Thyroid gland (tissue), 4 donors: ENCODE measurements at regions not wholly inside any gene's neighbourhood (a gene's known extent, or its start where the extent isn't known, plus 50 kb on each side); places are given as distances from the start of the nearest gene placed in this dataset.

Experiments used
- DNase-seq, 2 donors: peaks; one replicate each; pipeline ENCODE4 v3.0.0-alpha.2; 2019
- H3K27ac ChIP-seq, 3 donors: fragments of 200-600 bp; sonication (generic); 1 replicate in 2 of 3; 2 replicates in 1 of 3; pipeline ENCODE4 v1.5.1; 2016 to 2019; ENCODE audit warnings: mild to moderate bottlenecking in 1 of 3, moderate library complexity in 1 of 3
- H3K27me3 ChIP-seq: fragments of 200-600 bp; sonication (generic); one replicate; pipeline ENCODE4 v1.5.1; 2019
- H3K36me3 ChIP-seq, 2 donors: fragments of 200-600 bp; sonication (generic); one replicate each; pipeline ENCODE4 v1.5.1; 2016 to 2019
- H3K4me1 ChIP-seq, 2 donors: fragments of 200-600 bp; sonication (generic); one replicate each; pipeline ENCODE4 v1.5.1; 2017 to 2019
- H3K4me3 ChIP-seq, 3 donors: fragments of 200-600 bp; sonication (generic); replicated peaks in 1 of 3; 1 replicate in 2 of 3; 2 replicates in 1 of 3; pipeline ENCODE4 v1.5.1; 2016; ENCODE audit warnings: mild to moderate bottlenecking in 1 of 3
- H3K9me3 ChIP-seq: fragments of 200-600 bp; sonication (generic); one replicate; pipeline ENCODE4 v1.5.1; 2017
- POLR2A ChIP-seq, 2 donors: fragments of 450-650 bp; IDR thresholded peaks; one replicate each; pipeline ENCODE4 v1.6.1; 2017; ENCODE audit warnings: antibody characterized with exemption in 2 of 2, mild to moderate bottlenecking in 2 of 2, moderate library complexity in 1 of 2
- WGBS, 2 donors: methylation state at CpG; one replicate each; pipeline ENCODE4 v1.1.5; 2017; 5-methylcytosine and 5-hydroxymethylcytosine counted together
- intact Hi-C: fragments of 100-400 bp; cut with DNase I; formaldehyde crosslinking; loops from one replicate; pipeline ENCODE4 v1.15.1; 2023
- TF ChIP-seq, protein P1 (sequence below), 6 experiments: fragments of 200-600 bp in 3 of 6; fragments of 450-650 bp in 3 of 6; sonication (generic) in 3 of 6; IDR thresholded peaks; one replicate each; pipeline ENCODE4 v1.5.1; 2016 to 2019; ENCODE audit warnings: antibody characterized with exemption in 6 of 6, mild to moderate bottlenecking in 2 of 6, inconsistent platforms in 1 of 6, moderate library complexity in 1 of 6

- Histone ChIP-seq H3K27me3 (no peaks in the 10 kb centered on the region), H3K4me1 (no peaks in the 10 kb centered on the region), H3K36me3 (no peaks in the 10 kb centered on the region), H3K4me3 (no peak overlapping the region), H3K27ac (no peak overlapping the region), H3K9me3 (no peaks in the 10 kb centered on the region)
- intact Hi-C loops: no loop called here
- no peak for DNase-seq
- TF ChIP-seq, protein P1, sequence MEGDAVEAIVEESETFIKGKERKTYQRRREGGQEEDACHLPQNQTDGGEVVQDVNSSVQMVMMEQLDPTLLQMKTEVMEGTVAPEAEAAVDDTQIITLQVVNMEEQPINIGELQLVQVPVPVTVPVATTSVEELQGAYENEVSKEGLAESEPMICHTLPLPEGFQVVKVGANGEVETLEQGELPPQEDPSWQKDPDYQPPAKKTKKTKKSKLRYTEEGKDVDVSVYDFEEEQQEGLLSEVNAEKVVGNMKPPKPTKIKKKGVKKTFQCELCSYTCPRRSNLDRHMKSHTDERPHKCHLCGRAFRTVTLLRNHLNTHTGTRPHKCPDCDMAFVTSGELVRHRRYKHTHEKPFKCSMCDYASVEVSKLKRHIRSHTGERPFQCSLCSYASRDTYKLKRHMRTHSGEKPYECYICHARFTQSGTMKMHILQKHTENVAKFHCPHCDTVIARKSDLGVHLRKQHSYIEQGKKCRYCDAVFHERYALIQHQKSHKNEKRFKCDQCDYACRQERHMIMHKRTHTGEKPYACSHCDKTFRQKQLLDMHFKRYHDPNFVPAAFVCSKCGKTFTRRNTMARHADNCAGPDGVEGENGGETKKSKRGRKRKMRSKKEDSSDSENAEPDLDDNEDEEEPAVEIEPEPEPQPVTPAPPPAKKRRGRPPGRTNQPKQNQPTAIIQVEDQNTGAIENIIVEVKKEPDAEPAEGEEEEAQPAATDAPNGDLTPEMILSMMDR (IDR thresholded peaks at IDR 0.05): no peak
- no peak for TF ChIP-seq POLR2A (IDR thresholded peaks at IDR 0.05)
- WGBS, 2 donors: 93 to 97% methylated on average over 1 of the region's 1 CpG
Observed at GRCh38 chr6:138605958-138606357, 106.7 kb upstream of the NHSL1 start.

DNA sequence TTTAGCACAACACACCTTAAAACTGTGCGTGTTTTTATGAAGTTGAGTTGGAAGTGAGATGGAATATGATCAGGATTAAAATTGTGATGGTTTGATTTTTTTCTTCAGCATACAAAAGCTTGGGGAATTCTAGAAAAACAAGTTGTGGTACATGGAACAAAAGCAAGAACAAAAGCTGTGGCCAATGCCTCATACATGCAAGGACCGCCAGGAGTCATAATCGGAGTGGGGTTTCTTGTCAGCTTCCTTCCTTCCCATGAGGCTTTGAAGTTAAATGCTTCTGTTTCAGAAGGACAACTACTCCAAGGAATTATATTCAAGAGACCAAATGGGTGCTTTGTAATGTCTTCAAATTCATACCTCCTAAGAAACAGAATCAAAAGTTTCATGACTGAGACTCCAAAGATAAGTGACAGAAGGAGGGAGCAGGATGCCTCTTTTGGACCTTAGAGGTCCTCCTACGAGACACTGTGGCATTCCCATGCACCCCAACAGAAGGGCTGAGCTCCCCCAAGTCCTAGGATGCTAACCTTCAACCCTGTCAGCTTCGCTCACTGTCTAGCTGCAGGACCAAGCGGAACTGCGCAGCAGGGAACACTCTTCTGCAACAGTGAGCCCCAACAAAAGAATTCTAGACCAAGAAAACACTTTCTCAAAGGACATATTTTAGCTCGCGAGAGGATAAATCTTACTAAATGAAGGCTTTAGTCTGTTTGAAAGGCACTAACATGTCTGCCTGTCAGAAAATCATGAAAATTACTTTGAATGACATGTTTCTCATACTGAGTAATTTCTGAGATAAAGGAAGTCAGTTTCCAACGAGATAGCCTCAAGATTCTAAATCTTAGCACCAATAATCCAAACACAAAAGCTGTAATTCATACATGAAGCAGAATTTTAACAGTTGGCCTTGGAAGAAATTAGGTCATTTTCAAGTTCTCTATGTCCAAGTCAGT is 108.5 kb upstream of the NHSL1 start:
- Histone ChIP-seq H3K4me1 (no peaks in the 10 kb centered on the region), H3K27ac (no peak overlapping the region), H3K4me3 (no peak overlapping the region), H3K27me3 (no peaks in the 10 kb centered on the region), H3K9me3 (no peaks in the 10 kb centered on the region), H3K36me3 (no peaks in the 10 kb centered on the region)
- TF ChIP-seq, protein P1 (IDR thresholded peaks at IDR 0.05): no peak
- no peak for TF ChIP-seq POLR2A (IDR thresholded peaks at IDR 0.05)
- no peak for DNase-seq
- WGBS, 2 donors: 78 to 89% methylated on average over 10 of the region's 10 CpGs
- intact Hi-C loops: no loop called here

- DNase-seq: no peak
- H3K9me3 ChIP-seq: no peaks in the 10 kb centered on the region
- WGBS, 2 donors: 97 to 98% methylated on average over 1 of the region's 1 CpG
- intact Hi-C loops: no loop called here
- TF ChIP-seq, protein P1 (IDR thresholded peaks at IDR 0.05): no peak
- TF ChIP-seq POLR2A (IDR thresholded peaks at IDR 0.05): no peak
- no peaks in the 10 kb centered on the region for H3K36me3 ChIP-seq
- no peak overlapping the region for H3K4me3 ChIP-seq
- H3K4me1 ChIP-seq: no peaks in the 10 kb centered on the region
- H3K27ac ChIP-seq: no peak overlapping the region
- H3K27me3 ChIP-seq: no peaks in the 10 kb centered on the region
Observed at GRCh38 chr6:138608896-138609295, 109.6 kb upstream of the NHSL1 start.

DNA sequence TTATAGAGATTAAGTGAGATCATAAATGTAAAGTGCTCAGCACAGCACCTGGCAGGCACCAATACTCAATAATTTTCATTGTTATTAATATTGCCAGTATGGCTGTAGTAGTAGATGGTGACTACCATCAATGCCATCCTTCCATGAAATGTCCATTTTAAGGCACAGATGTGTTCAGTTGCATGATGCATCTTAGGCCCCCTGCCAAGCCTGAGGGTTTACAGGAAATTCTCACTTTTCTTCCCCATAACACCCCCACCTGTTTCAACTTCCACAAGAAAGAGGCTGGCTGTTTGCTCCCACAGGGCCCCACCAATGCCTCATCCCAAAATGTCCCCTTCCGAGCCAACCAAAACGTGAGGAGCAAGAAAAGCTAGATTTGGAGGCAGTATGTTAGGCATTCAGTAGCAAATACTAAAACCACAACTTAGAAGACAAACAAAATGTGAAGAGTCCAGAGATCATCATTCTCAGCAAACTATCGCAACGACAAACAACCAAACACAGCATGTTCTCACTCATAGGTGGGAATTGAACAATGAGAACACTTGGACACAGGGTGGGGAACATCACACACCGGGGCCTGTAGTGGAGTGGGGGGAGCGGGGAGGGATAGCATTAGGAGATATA is 110.6 kb upstream of the NHSL1 start:
- Histone ChIP-seq H3K4me3 (no peak overlapping the region), H3K4me1 (no peaks in the 10 kb centered on the region), H3K27me3 (no peaks in the 10 kb centered on the region), H3K27ac (no peak overlapping the region), H3K9me3 (no peaks in the 10 kb centered on the region), H3K36me3 (no peaks in the 10 kb centered on the region)
- intact Hi-C loops: no loop called here
- WGBS, 2 donors: 94 to 97% methylated on average over 6 of the region's 6 CpGs
- DNase-seq: no peak
- TF ChIP-seq, protein P1 (IDR thresholded peaks at IDR 0.05): no peak
- TF ChIP-seq POLR2A (IDR thresholded peaks at IDR 0.05): no peak

DNA sequence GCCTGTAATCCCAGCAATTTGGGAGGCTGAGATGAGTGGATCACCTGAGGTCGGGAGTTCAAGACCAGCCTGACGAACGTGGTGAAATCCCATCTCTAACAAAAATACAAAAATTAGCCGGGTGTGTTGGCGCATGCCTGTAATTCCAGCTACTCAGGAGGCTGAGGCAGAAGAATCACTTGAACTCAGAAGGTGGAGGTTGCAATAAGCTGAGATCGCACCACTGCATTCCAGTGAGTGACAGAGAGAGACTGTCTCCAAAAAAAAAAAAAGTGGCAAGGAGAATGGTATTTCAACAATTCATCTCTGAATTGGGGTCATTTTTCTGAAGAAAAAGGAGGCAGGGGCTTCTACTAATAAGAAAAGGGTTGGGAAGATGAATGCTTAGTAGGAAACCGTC is 111.5 kb upstream of the NHSL1 start:
- 68% methylated on average over 7 of the region's 7 CpGs for WGBS, 2 donors
- Histone ChIP-seq H3K27ac (no peak overlapping the region), H3K4me1 (no peaks in the 10 kb centered on the region), H3K4me3 (no peak overlapping the region), H3K27me3 (no peaks in the 10 kb centered on the region), H3K9me3 (no peaks in the 10 kb centered on the region), H3K36me3 (no peaks in the 10 kb centered on the region)
- no peak for DNase-seq
- TF ChIP-seq POLR2A (IDR thresholded peaks at IDR 0.05): no peak
- TF ChIP-seq, protein P1 (IDR thresholded peaks at IDR 0.05): no peak
- intact Hi-C loops: no loop called here
